Peyer's patch (tissue), 4 donors: ENCODE measurements at regions not wholly inside any gene's neighbourhood (a gene's known extent, or its start where the extent isn't known, plus 50 kb on each side); places are given as distances from the start of the nearest gene placed in this dataset.

Experiments
- DNase-seq, 3 donors: peaks; one replicate each; pipeline ENCODE4 v3.0.0-alpha.2; 2017 to 2019
- H3K27ac ChIP-seq, 4 donors: fragments of 200-600 bp; sonication (generic); one replicate each; pipeline ENCODE4 v1.5.1; 2016 to 2019
- H3K27me3 ChIP-seq, 2 donors: fragments of 200-600 bp; sonication (generic); one replicate each; pipeline ENCODE4 v1.5.1; 2019
- H3K36me3 ChIP-seq, 3 donors: fragments of 200-600 bp; sonication (generic); one replicate each; pipeline ENCODE4 v1.5.1; 2016 to 2019
- H3K4me1 ChIP-seq, 4 donors: fragments of 200-600 bp; sonication (generic); one replicate each; pipeline ENCODE4 v1.5.1; 2016 to 2019
- H3K4me3 ChIP-seq, 4 donors: fragments of 200-600 bp; sonication (generic); 1 replicate in 3 of 4; 2 replicates in 1 of 4; pipeline ENCODE4 v1.5.1; 2016 to 2019; ENCODE audit warnings: mild to moderate bottlenecking in 1 of 4
- H3K9me3 ChIP-seq, 4 donors: fragments of 200-600 bp; sonication (generic); one replicate each; pipeline ENCODE4 v1.5.1; 2016 to 2019; ENCODE audit warnings: mild to moderate bottlenecking in 1 of 4
- CTCF ChIP-seq, 6 experiments: fragments of 450-650 bp in 4 of 6; fragments of 200-600 bp in 2 of 6; sonication (generic) in 1 of 6; IDR thresholded peaks; one replicate each; pipeline ENCODE4 v1.5.1; 2017 to 2019; ENCODE audit warnings: antibody characterized with exemption in 6 of 6, mild to moderate bottlenecking in 3 of 6, moderate library complexity in 1 of 6
- POLR2A ChIP-seq, 2 donors: fragments of 450-650 bp; IDR thresholded peaks; one replicate each; pipeline ENCODE4 v1.5.1; 2017; ENCODE audit warnings: antibody characterized with exemption in 2 of 2, mild to moderate bottlenecking in 2 of 2, moderate library complexity in 2 of 2

- Histone ChIP-seq H3K27me3 (no peaks in the 10 kb centered on the region), H3K27ac (no peak overlapping the region), H3K4me3 (no peak overlapping the region), H3K4me1 (no peaks in the 10 kb centered on the region), H3K36me3 (no peaks in the 10 kb centered on the region), H3K9me3 (no peaks in the 10 kb centered on the region)
- TF ChIP-seq CTCF (IDR thresholded peaks at IDR 0.05) (no peak), POLR2A (IDR thresholded peaks at IDR 0.05) (no peak)
- no peak for DNase-seq
These were observed 67.5 kb downstream of the ATP6V1G3 start for GRCh38 chr1:198472997-198473396.

- no peak for DNase-seq
- Histone ChIP-seq H3K9me3 (no peaks in the 10 kb centered on the region), H3K4me3 (no peak overlapping the region), H3K36me3 (no peaks in the 10 kb centered on the region), H3K4me1 (no peaks in the 10 kb centered on the region), H3K27ac (no peak overlapping the region), H3K27me3 (no peaks in the 10 kb centered on the region)
- TF ChIP-seq CTCF (IDR thresholded peaks at IDR 0.05) (no peak), POLR2A (IDR thresholded peaks at IDR 0.05) (no peak)
These were observed 68.4 kb downstream of the ATP6V1G3 start for GRCh38 chr1:198472119-198472518.

GRCh38 chr1:198467907-198468306, 72.6 kb downstream of the ATP6V1G3 start:
- Histone ChIP-seq H3K4me1 (no peaks in the 10 kb centered on the region), H3K9me3 (no peaks in the 10 kb centered on the region), H3K4me3 (no peak overlapping the region), H3K27ac (no peak overlapping the region), H3K27me3 (no peaks in the 10 kb centered on the region), H3K36me3 (no peaks in the 10 kb centered on the region)
- no peak for DNase-seq
- TF ChIP-seq POLR2A (IDR thresholded peaks at IDR 0.05) (no peak), CTCF (IDR thresholded peaks at IDR 0.05) (no peak)

- Histone ChIP-seq H3K4me1 (no peaks in the 10 kb centered on the region), H3K27me3 (no peaks in the 10 kb centered on the region), H3K27ac (no peak overlapping the region), H3K4me3 (no peak overlapping the region), H3K36me3 (no peaks in the 10 kb centered on the region), H3K9me3 (no peaks in the 10 kb centered on the region)
- TF ChIP-seq POLR2A (IDR thresholded peaks at IDR 0.05) (no peak), CTCF (IDR thresholded peaks at IDR 0.05) (no peak)
- no peak for DNase-seq
These were observed 73.1 kb downstream of the ATP6V1G3 start for GRCh38 chr1:198467342-198467741.

GRCh38 chr1:198465201-198466144, 75.0 kb downstream of the ATP6V1G3 start:
- H3K4me3 ChIP-seq, result no peak overlapping the region
- no peaks in the 10 kb centered on the region for H3K36me3 ChIP-seq
- no peaks in the 10 kb centered on the region for H3K9me3 ChIP-seq
- H3K27me3 ChIP-seq, result no peaks in the 10 kb centered on the region
- H3K27ac ChIP-seq, result no peak overlapping the region
- H3K4me1 ChIP-seq, result no peaks in the 10 kb centered on the region
- TF ChIP-seq POLR2A (IDR thresholded peaks at IDR 0.05), result no peak
- TF ChIP-seq CTCF (IDR thresholded peaks at IDR 0.05), result peak; percentile 21 to 68 (median 52)
- no peak for DNase-seq
